ENCODE measurements at regions not wholly inside any gene's neighbourhood (a gene's known extent, or its start where the extent isn't known, plus 50 kb on each side); places are given as distances from the start of the nearest gene placed in this dataset.

- no peaks in the 10 kb centered on the region for H3K36me3 ChIP-seq
- H3K27ac ChIP-seq: no peak overlapping the region
- no peak for TF ChIP-seq CTCF (IDR thresholded peaks at IDR 0.05)
- no peaks in the 10 kb centered on the region for H3K27me3 ChIP-seq (replicated peaks; ENCODE audit: insufficient read depth)
- no peaks in the 10 kb centered on the region for H3K9me3 ChIP-seq
- DNase-seq (ENCODE audit: low spot score) (no peak), ATAC-seq (ENCODE audit: insufficient number of reproducible peaks, low FRiP score, low read depth) (no peak)
- H3K4me1 ChIP-seq (ENCODE audit: control insufficient read depth in 1 of 2, low read depth in 2 of 2): no peaks in the 10 kb centered on the region
- H3K4me3 ChIP-seq: no peak overlapping the region
Measured at GRCh38 chr15:53072077-53072476, 281.9 kb upstream of the ONECUT1 start.

- no peak for TF ChIP-seq CTCF (IDR thresholded peaks at IDR 0.05)
- Histone ChIP-seq H3K9me3 (no peaks in the 10 kb centered on the region), H3K4me1 (ENCODE audit: control insufficient read depth in 1 of 2, low read depth in 2 of 2) (no peaks in the 10 kb centered on the region), H3K4me3 (no peak overlapping the region), H3K27ac (no peak overlapping the region), H3K36me3 (no peaks in the 10 kb centered on the region), H3K27me3 (replicated peaks; ENCODE audit: insufficient read depth) (no peaks in the 10 kb centered on the region)
- ATAC-seq (ENCODE audit: insufficient number of reproducible peaks, low FRiP score, low read depth) (no peak), DNase-seq (ENCODE audit: low spot score) (no peak)
Measured at GRCh38 chr15:53068636-53069035, 278.5 kb upstream of the ONECUT1 start.

- H3K9me3 ChIP-seq: no peaks in the 10 kb centered on the region
- H3K36me3 ChIP-seq: no peaks in the 10 kb centered on the region
- TF ChIP-seq CTCF (IDR thresholded peaks at IDR 0.05): no peak
- H3K27me3 ChIP-seq (replicated peaks; ENCODE audit: insufficient read depth): no peaks in the 10 kb centered on the region
- H3K27ac ChIP-seq: no peak overlapping the region
- ATAC-seq (ENCODE audit: insufficient number of reproducible peaks, low FRiP score, low read depth) (no peak), DNase-seq (ENCODE audit: low spot score) (no peak)
- H3K4me1 ChIP-seq (ENCODE audit: control insufficient read depth in 1 of 2, low read depth in 2 of 2): no peaks in the 10 kb centered on the region
- no peak overlapping the region for H3K4me3 ChIP-seq
Measured at GRCh38 chr15:53059273-53060043, 269.3 kb upstream of the ONECUT1 start.

GRCh38 chr15:53046153-53046790 is 256.1 kb upstream of the ONECUT1 start:
- no peaks in the 10 kb centered on the region for H3K9me3 ChIP-seq
- no peak for DNase-seq (ENCODE audit: low spot score)
- H3K27ac ChIP-seq: no peak overlapping the region
- H3K4me1 ChIP-seq (ENCODE audit: control insufficient read depth in 1 of 2, low read depth in 2 of 2): no peaks in the 10 kb centered on the region
- no peaks in the 10 kb centered on the region for H3K36me3 ChIP-seq
- ATAC-seq (ENCODE audit: insufficient number of reproducible peaks, low FRiP score, low read depth): no peak
- no peaks in the 10 kb centered on the region for H3K27me3 ChIP-seq (replicated peaks; ENCODE audit: insufficient read depth)
- H3K4me3 ChIP-seq: no peak overlapping the region
- TF ChIP-seq CTCF (IDR thresholded peaks at IDR 0.05): no peak

GRCh38 chr15:53038655-53038941 is 248.5 kb upstream of the ONECUT1 start:
- no peak for TF ChIP-seq CTCF (IDR thresholded peaks at IDR 0.05)
- no peak overlapping the region for H3K27ac ChIP-seq
- no peaks in the 10 kb centered on the region for H3K4me1 ChIP-seq (ENCODE audit: control insufficient read depth in 1 of 2, low read depth in 2 of 2)
- H3K9me3 ChIP-seq: no peaks in the 10 kb centered on the region
- no peaks in the 10 kb centered on the region for H3K27me3 ChIP-seq (replicated peaks; ENCODE audit: insufficient read depth)
- H3K36me3 ChIP-seq: no peaks in the 10 kb centered on the region
- no peak for ATAC-seq (ENCODE audit: insufficient number of reproducible peaks, low FRiP score, low read depth)
- DNase-seq (ENCODE audit: low spot score): no peak
- H3K4me3 ChIP-seq: no peak overlapping the region

Data from thoracic aorta (tissue), 2 donors.